ENCODE measurements at regions not wholly inside any gene's neighbourhood (a gene's known extent, or its start where the extent isn't known, plus 50 kb on each side); places are given as distances from the start of the nearest gene placed in this dataset.

DNA sequence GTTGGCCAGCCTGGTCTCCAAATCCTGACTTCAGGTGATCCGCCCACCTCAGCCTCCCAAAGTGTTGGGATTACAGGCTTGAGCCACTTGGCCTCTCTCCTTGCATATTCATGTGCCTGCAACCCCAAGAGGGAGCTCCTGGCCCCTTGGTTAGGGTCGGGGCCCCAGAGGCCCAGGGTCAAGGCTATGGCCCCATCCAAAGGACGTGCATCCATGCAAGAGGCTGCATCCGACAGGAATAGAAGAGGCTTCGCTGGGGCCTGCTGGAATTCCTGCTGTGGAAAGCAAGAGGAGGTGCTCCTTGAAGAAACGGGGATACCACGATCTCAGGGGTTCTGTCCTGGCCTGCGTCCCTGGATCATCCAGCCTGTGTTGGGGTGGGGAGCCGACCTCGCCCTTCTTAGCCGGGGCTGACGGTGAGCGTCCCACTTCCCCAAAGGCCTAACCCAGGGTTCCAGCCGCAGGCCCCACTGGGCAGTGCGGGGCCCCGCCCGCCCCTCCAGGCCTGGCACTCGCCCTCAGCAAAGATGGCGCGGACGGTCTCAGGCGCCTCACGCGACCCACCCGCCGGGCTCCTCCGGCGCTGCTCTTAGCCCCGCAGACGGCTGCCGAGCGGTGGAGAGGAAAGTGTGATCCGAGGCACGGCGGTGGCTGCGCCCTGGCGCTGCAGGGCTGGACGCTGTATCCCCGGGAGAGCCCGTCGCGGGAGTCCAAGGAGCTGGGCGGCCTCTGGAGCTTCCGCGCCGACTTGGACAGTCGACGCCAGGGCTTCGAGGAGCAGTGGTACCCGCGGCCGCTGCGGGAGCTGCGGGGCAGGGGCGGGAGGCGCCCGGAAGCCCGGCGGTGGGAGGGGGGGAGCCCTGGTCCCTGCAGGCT, 54.7 kb downstream of the ZNF727 start:
- CTCF ChIA-PET, result no interaction called here

DNA sequence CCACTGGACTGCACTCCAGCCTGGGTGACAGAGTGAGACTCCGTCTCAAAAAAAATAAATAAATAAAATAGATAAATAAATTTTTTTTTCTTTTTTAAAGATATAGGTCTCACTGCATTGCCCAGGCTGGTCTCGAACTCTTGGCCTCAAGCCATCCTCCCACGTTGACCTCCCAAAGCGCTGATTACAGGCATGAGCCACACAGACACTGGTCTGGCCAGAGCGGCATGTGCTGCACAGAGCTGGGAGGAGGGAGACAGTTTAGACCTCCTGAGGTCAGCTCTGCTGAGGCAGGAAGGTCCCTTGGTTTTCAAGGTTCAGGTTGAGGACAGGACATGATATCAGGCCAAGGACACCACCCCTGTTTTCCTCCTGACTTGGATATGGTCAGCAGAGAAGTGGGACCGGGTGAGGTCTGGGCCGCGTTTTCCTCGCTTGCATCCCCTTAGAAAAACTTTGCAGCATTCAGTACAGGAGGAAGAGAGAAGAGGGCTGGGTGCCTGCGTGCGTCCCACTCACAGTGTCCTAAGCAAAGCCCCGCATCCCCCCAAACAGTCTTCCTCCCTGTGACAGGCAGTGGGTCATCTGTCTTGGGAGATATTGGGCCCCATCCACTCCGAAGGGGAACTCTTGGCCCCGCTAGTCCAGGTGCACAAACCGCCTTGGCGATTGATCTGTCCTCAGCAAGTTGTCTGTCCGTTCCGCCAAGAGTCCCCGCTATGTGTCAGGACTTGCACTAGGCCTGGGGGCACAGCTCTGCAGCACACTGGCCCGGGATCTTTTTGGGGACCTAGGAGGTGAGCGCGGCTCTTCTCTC, 56.1 kb downstream of the ZNF727 start:
- H3K27ac ChIP-seq, result no peak overlapping the region
- ChIA-PET POLR2A (ENCODE audit: low non-redundant PET) (no interaction called here), CTCF (no interaction called here)
- TF ChIP-seq, protein P1, sequence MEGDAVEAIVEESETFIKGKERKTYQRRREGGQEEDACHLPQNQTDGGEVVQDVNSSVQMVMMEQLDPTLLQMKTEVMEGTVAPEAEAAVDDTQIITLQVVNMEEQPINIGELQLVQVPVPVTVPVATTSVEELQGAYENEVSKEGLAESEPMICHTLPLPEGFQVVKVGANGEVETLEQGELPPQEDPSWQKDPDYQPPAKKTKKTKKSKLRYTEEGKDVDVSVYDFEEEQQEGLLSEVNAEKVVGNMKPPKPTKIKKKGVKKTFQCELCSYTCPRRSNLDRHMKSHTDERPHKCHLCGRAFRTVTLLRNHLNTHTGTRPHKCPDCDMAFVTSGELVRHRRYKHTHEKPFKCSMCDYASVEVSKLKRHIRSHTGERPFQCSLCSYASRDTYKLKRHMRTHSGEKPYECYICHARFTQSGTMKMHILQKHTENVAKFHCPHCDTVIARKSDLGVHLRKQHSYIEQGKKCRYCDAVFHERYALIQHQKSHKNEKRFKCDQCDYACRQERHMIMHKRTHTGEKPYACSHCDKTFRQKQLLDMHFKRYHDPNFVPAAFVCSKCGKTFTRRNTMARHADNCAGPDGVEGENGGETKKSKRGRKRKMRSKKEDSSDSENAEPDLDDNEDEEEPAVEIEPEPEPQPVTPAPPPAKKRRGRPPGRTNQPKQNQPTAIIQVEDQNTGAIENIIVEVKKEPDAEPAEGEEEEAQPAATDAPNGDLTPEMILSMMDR (conservative IDR thresholded peaks at IDR 0.05; ENCODE audit: low read depth), result no peak
- no peak for DNase-seq (ENCODE audit: low spot score)

More for the DNA sequence above, 54.7 kb downstream of the ZNF727 start:
- TF ChIP-seq, protein P1 (conservative IDR thresholded peaks at IDR 0.05; ENCODE audit: low read depth), result no peak
- POLR2A ChIA-PET (ENCODE audit: low non-redundant PET), result no interaction called here
- DNase-seq (ENCODE audit: low spot score), result no peak
- no peak overlapping the region for H3K27ac ChIP-seq

DNA sequence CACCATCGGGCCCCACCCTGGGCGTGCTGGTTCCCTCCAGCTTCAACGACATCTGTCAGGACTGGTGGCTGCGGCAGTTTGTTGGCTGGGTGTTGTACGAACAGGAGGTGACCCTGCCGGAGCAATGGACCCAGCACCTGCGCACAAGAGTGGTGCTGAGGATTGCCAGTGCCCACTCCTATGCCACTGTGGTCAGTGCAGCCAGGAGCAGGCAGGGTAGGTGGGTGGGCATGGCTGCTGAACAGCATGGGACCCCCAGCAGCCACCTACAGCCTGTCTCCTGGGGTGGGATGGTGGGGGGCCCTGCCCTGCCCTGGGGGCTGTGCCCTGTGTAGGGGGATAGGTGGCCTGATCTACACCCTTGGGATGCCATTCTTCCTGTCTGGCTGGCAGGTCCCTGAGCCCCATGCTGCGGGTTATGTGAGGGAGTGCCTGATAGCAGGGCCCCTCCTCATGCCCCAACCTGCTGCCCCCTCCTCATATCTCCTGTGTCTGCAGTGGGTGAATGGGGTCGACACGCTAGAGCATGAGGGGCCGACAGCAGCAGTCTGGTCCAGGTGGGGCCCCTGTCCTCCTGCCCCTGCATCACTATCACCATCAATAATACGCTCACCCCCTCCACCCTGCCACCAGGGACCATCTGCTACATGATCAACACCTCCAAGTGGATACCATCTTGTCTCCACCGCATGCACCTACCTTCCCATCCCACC, 56.9 kb downstream of the ZNF727 start:
- POLR2A ChIA-PET (ENCODE audit: low non-redundant PET), result no interaction called here
- TF ChIP-seq, protein P1 (conservative IDR thresholded peaks at IDR 0.05; ENCODE audit: low read depth), result no peak
- DNase-seq (ENCODE audit: low spot score), result no peak
- no peak overlapping the region for H3K27ac ChIP-seq
- CTCF ChIA-PET, result no interaction called here

DNA sequence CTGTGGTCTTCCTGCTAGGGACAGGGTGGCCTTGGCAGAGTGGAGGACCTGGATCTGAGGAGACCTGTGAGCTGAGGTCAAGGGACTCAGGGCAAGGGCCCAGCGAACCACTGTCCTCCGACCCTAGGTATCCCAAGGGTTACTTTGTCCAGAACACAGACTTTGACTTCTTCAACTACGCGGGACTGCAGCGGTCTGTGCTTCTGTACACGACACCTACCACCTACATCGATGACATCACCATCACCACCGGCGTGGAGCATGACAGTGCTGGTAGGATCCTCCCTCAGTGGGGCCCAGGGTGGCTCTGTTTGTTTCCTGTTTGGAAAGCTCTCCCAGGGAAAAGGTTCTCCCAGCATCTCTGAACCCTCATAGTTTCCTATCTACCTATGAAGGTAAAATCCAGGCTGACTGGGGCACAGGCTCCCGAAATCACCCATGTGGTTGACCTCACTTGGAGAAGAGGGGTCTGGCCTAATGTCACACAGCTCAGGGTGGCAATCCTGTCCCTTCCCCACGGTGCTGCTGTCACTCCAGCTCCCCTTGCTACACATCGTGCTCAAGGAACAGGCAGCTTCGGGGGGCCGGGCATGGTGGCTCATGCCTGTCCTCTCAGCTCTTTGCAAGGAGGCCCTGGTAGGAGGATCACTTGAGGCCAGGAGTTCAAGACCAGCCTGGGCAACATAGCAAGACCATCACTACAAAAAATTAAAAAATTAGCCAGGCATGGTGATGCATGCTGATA, 57.6 kb downstream of the ZNF727 start:
- H3K27ac ChIP-seq, result no peak overlapping the region
- DNase-seq (ENCODE audit: low spot score), result no peak
- TF ChIP-seq, protein P1 (conservative IDR thresholded peaks at IDR 0.05; ENCODE audit: low read depth), result no peak
- ChIA-PET POLR2A (ENCODE audit: low non-redundant PET) (no interaction called here), CTCF (interaction anchor here (0.6 to 0.7 kb wide), 2 partner anchors 331 to 1216 kb away, joined by 4 read pairs; no protein-coding TSS in a partner anchor)

DNA sequence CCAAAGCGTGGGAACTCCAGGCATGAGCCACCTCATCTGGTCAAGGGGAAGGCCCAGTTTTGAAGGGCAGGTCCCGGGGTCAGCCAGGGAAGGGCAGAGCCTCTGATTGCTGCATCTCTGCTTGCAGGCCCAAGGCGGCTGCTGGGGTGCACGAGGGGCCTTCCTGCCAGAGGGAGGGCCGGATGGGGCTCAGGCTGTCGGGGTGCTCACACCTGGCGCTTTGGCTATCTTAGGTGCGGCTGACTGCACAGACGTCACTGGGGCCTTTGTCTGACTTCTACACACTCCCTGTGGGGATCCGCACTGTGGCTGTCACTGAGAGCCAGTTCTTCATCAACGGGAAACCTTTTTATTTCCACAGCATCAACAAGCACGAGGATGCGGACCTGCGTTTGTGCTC, 68.7 kb downstream of the ZNF727 start:
- POLR2A ChIA-PET (ENCODE audit: low non-redundant PET), result no interaction called here
- CTCF ChIA-PET, result no interaction called here
- TF ChIP-seq, protein P1 (conservative IDR thresholded peaks at IDR 0.05; ENCODE audit: low read depth), result no peak
- no peak for DNase-seq (ENCODE audit: low spot score)
- H3K27ac ChIP-seq, result no peak overlapping the region

Data from RWPE1 (cell line).